ENCODE measurements at regions not wholly inside any gene's neighbourhood (a gene's known extent, or its start where the extent isn't known, plus 50 kb on each side); places are given as distances from the start of the nearest gene placed in this dataset.
"Not testable (repeated sequence)": the region's sequence is repeated elsewhere in the genome, so short reads cannot be mapped to it uniquely, and the experiment has no call there.

GRCh38 chr20:26205350-26205749 is 508.7 kb upstream of the ZNF337 start:
- DNase-seq (ENCODE audit: low read depth) = no peak
- no peak overlapping the region for H3K4me3 ChIP-seq (ENCODE audit: low read length)
- TF ChIP-seq CTCF (conservative IDR thresholded peaks at IDR 0.05; ENCODE audit: low read length) = no peak

- DNase-seq (ENCODE audit: low read depth); H3K4me3 ChIP-seq (ENCODE audit: low read length): not testable (repeated sequence)
Observed at GRCh38 chr20:26201026-26201425, 504.4 kb upstream of the ZNF337 start.

- not testable (repeated sequence) for H3K4me3 ChIP-seq (ENCODE audit: low read length); DNase-seq (ENCODE audit: low read depth)
Observed at GRCh38 chr20:26187329-26187728, 490.7 kb upstream of the ZNF337 start.

- H3K4me3 ChIP-seq (ENCODE audit: low read length); DNase-seq (ENCODE audit: low read depth): not testable (repeated sequence)
Observed at GRCh38 chr20:26183720-26184119, 487.1 kb upstream of the ZNF337 start.

- not testable (repeated sequence) for H3K4me3 ChIP-seq (ENCODE audit: low read length); DNase-seq (ENCODE audit: low read depth)
Observed at GRCh38 chr20:26181364-26181763, 484.7 kb upstream of the ZNF337 start.

- not testable (repeated sequence) for H3K4me3 ChIP-seq (ENCODE audit: low read length); DNase-seq (ENCODE audit: low read depth)
Observed at GRCh38 chr20:26171875-26172274, 475.2 kb upstream of the ZNF337 start.

GRCh38 chr20:26169506-26169905 is 472.9 kb upstream of the ZNF337 start:
- no peak overlapping the region for H3K4me3 ChIP-seq (ENCODE audit: low read length)
- DNase-seq (ENCODE audit: low read depth) = peak; percentile 63
- no peak for TF ChIP-seq CTCF (conservative IDR thresholded peaks at IDR 0.05; ENCODE audit: low read length)

GRCh38 chr20:26167499-26167898 is 470.8 kb upstream of the ZNF337 start:
- DNase-seq (ENCODE audit: low read depth) = peak; percentile 50
- H3K4me3 ChIP-seq (ENCODE audit: low read length) = no peak overlapping the region
- TF ChIP-seq CTCF (conservative IDR thresholded peaks at IDR 0.05; ENCODE audit: low read length) = no peak

- no peak for TF ChIP-seq CTCF (conservative IDR thresholded peaks at IDR 0.05; ENCODE audit: low read length)
- no peak overlapping the region for H3K4me3 ChIP-seq (ENCODE audit: low read length)
- DNase-seq (ENCODE audit: low read depth) = peak; percentile 92
Observed at GRCh38 chr20:26163890-26164289, 467.2 kb upstream of the ZNF337 start.

GRCh38 chr20:26163151-26163550 is 466.5 kb upstream of the ZNF337 start:
- H3K4me3 ChIP-seq (ENCODE audit: low read length); DNase-seq (ENCODE audit: low read depth): not testable (repeated sequence)

- not testable (repeated sequence) for H3K4me3 ChIP-seq (ENCODE audit: low read length); DNase-seq (ENCODE audit: low read depth)
Observed at GRCh38 chr20:26161741-26162140, 465.1 kb upstream of the ZNF337 start.

GRCh38 chr20:26160916-26161315 is 464.3 kb upstream of the ZNF337 start:
- not testable (repeated sequence) for H3K4me3 ChIP-seq (ENCODE audit: low read length); DNase-seq (ENCODE audit: low read depth)
